GM18909 (cell line): ENCODE measurements at regions not wholly inside any gene's neighbourhood (a gene's known extent, or its start where the extent isn't known, plus 50 kb on each side); places are given as distances from the start of the nearest gene placed in this dataset.
"Not testable (repeated sequence)": the region's sequence is repeated elsewhere in the genome, so short reads cannot be mapped to it uniquely, and the experiment has no call there.

ENCODE experiments used
- ATAC-seq: cut with Tn5 transposase; IDR thresholded peaks from one replicate; pipeline ENCODE4 v1.9.1; 2021; ENCODE audit warnings: mild to moderate bottlenecking; ENCODE audit not compliant: unreplicated experiment, poor library complexity

GRCh38 chr7:109835577-109835976 is 1255.3 kb upstream of the LRRN3 start:
- ATAC-seq: no peak

GRCh38 chr7:109836016-109836415 is 1254.9 kb upstream of the LRRN3 start:
- ATAC-seq: no peak

DNA sequence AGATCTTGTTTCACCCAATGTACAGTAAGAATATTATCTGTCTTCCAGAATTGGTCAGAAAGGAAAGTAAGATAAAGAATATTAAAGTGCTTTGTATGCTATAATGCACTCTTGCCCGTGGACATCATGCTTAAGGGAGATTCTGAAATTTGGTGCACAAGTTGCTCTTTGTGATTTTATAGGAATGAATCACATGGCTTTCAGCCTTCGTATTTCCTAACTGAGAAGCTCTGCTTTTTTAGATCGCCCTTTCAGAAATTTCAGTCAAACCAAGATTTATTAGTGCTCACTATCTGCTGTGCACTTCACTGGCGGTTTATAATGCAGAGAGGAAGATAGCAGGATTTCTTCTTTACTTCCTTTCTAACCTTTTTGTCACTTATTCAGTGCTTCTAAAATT is 1248.5 kb upstream of the LRRN3 start:
- no peak for ATAC-seq

- ATAC-seq: no peak
These were observed 1246.6 kb upstream of the LRRN3 start for GRCh38 chr7:109844362-109844761.

DNA sequence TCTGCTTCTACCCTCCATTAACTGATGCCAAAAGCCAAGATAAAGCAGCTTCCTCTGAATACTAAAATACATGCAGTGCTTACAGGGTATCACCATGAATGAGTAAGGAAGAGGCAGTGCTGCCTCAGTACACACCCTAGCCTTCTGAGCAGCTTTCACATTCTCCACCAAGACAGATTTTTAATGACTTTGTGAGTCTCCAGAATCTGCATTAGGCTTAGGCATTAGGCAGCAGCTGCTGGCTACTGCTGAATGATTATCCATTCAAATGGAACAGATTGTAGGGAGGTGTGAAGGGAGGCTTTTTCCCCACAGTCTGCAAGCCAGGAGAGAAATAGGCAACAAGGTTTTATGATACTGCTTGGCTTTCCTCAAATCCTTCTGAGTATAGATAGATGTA is 1226.7 kb upstream of the LRRN3 start:
- no peak for ATAC-seq

DNA sequence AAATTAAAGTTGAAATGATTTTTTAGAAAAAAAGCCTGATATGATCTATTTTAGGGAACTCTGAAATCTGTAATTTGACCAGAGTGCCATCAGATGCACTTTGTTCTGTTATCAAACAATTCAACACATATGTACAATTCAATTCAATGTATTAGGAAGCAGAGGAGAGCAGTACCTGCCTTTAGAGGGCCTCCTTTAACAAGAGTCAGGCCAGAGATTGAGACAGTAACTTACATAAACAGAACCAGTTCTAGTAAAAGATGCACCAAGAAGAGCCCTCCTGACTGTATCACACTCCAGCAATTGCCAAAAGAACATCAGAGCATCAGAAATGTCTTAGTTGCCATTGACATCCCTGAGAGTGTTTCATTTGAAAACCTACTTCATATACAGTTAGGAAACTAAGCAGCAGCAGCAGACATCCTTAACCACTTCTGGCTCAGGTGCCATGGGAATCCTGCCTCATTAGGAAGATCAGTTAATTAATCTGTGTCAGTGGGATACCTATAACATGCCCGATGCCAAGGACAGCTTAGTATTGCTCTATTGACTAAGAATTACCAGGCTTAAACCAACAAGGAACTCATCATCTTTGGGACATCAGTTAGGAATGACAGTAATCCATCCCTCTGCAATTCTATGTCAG is 1222.6 kb upstream of the LRRN3 start:
- no peak for ATAC-seq

GRCh38 chr7:109873296-109873695 is 1217.6 kb upstream of the LRRN3 start:
- no peak for ATAC-seq

GRCh38 chr7:109879287-109879828 is 1211.6 kb upstream of the LRRN3 start:
- ATAC-seq: no peak

- ATAC-seq: no peak
These were observed 1200.3 kb upstream of the LRRN3 start for GRCh38 chr7:109890622-109891021.

DNA sequence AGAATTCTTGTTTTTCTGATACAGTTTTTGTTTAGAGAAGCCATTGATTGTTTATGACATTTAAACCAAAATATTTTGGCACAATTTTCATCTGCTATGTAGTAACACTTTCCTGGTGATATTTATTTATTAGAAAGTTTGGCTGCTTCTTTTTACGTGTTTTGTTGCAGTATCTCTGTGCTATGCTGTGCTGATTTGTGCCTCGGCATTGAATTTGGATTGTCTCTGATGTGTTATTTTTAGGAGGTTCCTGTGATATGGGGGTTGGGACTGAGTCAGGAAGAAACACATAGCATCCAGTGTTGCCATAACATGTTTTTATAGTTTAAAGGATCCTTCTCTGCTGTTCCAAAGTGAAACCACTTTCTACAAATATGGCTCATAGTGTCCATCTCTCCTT is 1197.7 kb upstream of the LRRN3 start:
- ATAC-seq: no peak

GRCh38 chr7:109895536-109895935 is 1195.4 kb upstream of the LRRN3 start:
- ATAC-seq: no peak

- ATAC-seq: no peak
These were observed 1189.0 kb upstream of the LRRN3 start for GRCh38 chr7:109901926-109902325.

- ATAC-seq: not testable (repeated sequence)
These were observed 1185.4 kb upstream of the LRRN3 start for GRCh38 chr7:109905368-109906065.

- no peak for ATAC-seq
These were observed 1175.3 kb upstream of the LRRN3 start for GRCh38 chr7:109915670-109916069.

- no peak for ATAC-seq
These were observed 1164.2 kb upstream of the LRRN3 start for GRCh38 chr7:109926738-109927137.

- ATAC-seq: no peak
These were observed 1160.9 kb upstream of the LRRN3 start for GRCh38 chr7:109930049-109930448.

DNA sequence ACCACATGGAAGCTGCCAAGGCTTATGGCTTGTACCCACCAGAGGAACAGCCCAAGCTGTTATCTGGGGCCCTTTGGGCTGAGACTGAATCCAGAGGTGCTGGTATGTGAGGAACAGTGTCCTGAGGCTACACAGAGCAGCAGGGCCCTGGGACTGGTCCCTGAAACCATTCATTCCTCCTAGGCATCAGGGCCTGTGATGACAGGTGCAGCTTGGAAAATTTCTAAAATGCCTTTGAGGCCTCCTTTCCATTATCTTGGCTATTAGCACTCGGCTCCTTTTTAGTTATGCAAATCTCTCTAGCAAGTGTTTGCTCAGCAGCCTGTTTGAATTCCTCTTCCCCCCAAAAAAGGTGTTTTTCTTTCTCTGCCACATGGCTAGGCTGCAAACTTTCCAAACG is 1151.7 kb upstream of the LRRN3 start:
- ATAC-seq: no peak

- ATAC-seq: no peak
These were observed 1145.0 kb upstream of the LRRN3 start for GRCh38 chr7:109945820-109946518.

- no peak for ATAC-seq
These were observed 1140.7 kb upstream of the LRRN3 start for GRCh38 chr7:109950256-109950655.

GRCh38 chr7:109950821-109951564 is 1139.9 kb upstream of the LRRN3 start:
- no peak for ATAC-seq

DNA sequence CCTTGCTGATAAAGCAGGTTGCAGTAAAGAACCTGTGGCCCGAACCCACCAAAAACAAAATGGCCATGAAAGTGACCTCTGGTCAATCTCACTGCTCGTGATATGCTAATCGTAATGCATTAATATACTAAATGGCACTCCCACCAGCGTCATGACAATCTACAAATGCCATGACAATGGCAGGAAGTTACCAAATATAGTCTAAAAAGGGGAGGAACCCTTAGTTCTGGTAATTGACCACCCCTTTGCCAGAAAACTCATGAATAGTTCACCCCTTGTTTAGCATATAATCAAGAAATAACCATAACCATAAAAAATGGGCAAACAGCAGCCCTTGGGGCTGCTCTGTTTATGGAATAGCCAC is 1139.4 kb upstream of the LRRN3 start:
- ATAC-seq: no peak
